DOHH2 (cell line): ENCODE measurements at regions not wholly inside any gene's neighbourhood (a gene's known extent, or its start where the extent isn't known, plus 50 kb on each side); places are given as distances from the start of the nearest gene placed in this dataset.

Experiments used
- H3F3A ChIP-seq: fragments of 200-600 bp; sonication (generic), shearing (Covaris generic); 2 replicates; pipeline ENCODE4 v1.6.0; 2016; ENCODE audit warnings: antibody characterized with exemption, mild to moderate bottlenecking; ENCODE audit not compliant: control insufficient read depth, insufficient read depth
- H3K27ac ChIP-seq: fragments of 200-600 bp; sonication (generic); 2 replicates; pipeline ENCODE4 v1.5.1; 2014; ENCODE audit warnings: low read depth, mild to moderate bottlenecking, low read length, moderate library complexity
- H3K27me3 ChIP-seq: fragments of 200-600 bp; sonication (generic); 2 replicates; pipeline ENCODE4 v1.6.1; 2014; ENCODE audit warnings: mild to moderate bottlenecking, low read length, mixed read lengths; ENCODE audit not compliant: control insufficient read depth
- H3K36me3 ChIP-seq: fragments of 200-600 bp; sonication (generic); 2 replicates; pipeline ENCODE4 v1.6.1; 2014; ENCODE audit warnings: mild to moderate bottlenecking, low read length, moderate library complexity, mixed read lengths; ENCODE audit not compliant: control insufficient read depth
- H3K4me1 ChIP-seq: fragments of 200-600 bp; sonication (generic); 2 replicates; pipeline ENCODE4 v1.6.1; 2014; ENCODE audit warnings: mild to moderate bottlenecking, low read length, mixed read lengths; ENCODE audit not compliant: control insufficient read depth
- H3K4me2 ChIP-seq: fragments of 200-600 bp; sonication (generic); 2 replicates; pipeline ENCODE4 v1.6.0; 2014; ENCODE audit warnings: mild to moderate bottlenecking, low read length, moderate library complexity
- H3K4me3 ChIP-seq: fragments of 200-600 bp; sonication (generic); 2 replicates; pipeline ENCODE4 v1.5.1; 2014; ENCODE audit warnings: mild to moderate bottlenecking, low read length, mixed read lengths
- H3K79me2 ChIP-seq: fragments of 200-600 bp; sonication (generic); 2 replicates; pipeline ENCODE4 v1.6.1; 2014; ENCODE audit warnings: mild to moderate bottlenecking, low read length, mixed read lengths; ENCODE audit not compliant: control insufficient read depth
- H3K9me2 ChIP-seq: fragments of 200-600 bp; sonication (generic); replicated peaks from 2 replicates; pipeline ENCODE4 v1.6.1; 2014; ENCODE audit warnings: mild to moderate bottlenecking, low read length, mixed read lengths; ENCODE audit not compliant: control insufficient read depth
- H3K9me3 ChIP-seq: fragments of 200-600 bp; sonication (generic); 2 replicates; pipeline ENCODE4 v1.6.1; 2014; ENCODE audit warnings: antibody characterized with exemption, low read length, mixed read lengths; ENCODE audit not compliant: control insufficient read depth, insufficient read depth
- H4K20me1 ChIP-seq: fragments of 200-600 bp; sonication (generic); 2 replicates; pipeline ENCODE4 v1.6.0; 2014; ENCODE audit warnings: low read depth, mild to moderate bottlenecking, antibody characterized with exemption, low read length, moderate library complexity; ENCODE audit not compliant: control insufficient read depth, insufficient read depth
- EZH2phosphoT487 ChIP-seq: fragments of 200-600 bp; sonication (generic); IDR thresholded peaks from 2 replicates; pipeline ENCODE4 v1.6.1; 2017; ENCODE audit warnings: borderline replicate concordance, mild to moderate bottlenecking, antibody characterized with exemption, low read length, moderate library complexity, mixed read lengths
- TF ChIP-seq, protein P1 (sequence below): fragments of 200-600 bp; sonication (generic); IDR thresholded peaks from one replicate; pipeline ENCODE4 v1.5.1; 2014; ENCODE audit warnings: antibody characterized with exemption, mild to moderate bottlenecking, low read depth, low read length; ENCODE audit not compliant: poor library complexity, severe bottlenecking

DNA sequence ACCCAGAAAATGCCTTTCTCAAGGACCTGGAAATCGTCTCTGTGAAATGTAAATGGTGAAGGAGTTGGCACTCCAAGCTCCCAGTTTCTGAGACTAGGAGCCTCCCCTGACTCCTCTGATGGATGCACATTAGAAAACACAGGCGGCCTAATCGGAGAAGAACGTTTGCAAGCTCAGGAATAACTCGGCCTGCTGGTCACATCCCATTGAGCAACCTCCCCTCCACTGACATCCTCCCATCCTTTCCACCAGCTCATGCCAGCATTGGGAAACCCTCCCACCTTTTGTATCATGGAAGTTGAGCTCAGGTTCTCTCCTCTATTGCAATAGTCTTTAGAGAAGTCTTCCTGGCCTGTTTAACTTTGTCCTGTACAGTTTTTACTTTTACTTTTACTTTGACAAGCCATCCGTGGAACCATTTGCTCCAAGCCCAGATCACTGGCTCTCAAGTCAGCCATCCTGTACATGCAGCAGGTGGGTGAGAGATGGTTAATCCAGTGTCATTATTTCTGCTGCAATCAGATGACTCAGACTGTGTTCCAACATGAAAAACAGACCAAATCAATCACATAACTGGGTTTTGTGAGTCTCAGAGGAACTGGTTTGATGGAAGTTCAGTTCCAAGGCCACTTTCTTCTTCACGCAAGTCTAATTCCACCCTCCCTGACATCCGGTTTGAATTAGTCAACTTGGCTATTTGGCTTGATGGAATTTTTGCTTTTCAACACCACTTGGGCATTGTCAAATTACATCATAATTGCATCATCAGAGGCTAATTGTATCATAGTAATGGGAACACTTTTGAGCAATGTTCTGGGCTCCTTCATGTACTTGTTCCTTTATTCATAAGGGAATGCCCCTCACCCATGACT lies 619.4 kb upstream of the CDH4 start:
- Histone ChIP-seq H3F3A (no peaks in the 10 kb centered on the region), H3K4me3 (no peak overlapping the region), H3K9me3 (no peaks in the 10 kb centered on the region; the same call in 1 of the 2 replicates), H3K4me1 (no peaks in the 10 kb centered on the region), H3K79me2 (no peaks in the 10 kb centered on the region), H3K4me2 (no peak overlapping the region), H4K20me1 (no peaks in the 10 kb centered on the region), H3K27me3 (no peaks in the 10 kb centered on the region), H3K9me2 (no peaks in the 10 kb centered on the region), H3K36me3 (no peaks in the 10 kb centered on the region), H3K27ac (no peak overlapping the region)
- TF ChIP-seq, protein P1, sequence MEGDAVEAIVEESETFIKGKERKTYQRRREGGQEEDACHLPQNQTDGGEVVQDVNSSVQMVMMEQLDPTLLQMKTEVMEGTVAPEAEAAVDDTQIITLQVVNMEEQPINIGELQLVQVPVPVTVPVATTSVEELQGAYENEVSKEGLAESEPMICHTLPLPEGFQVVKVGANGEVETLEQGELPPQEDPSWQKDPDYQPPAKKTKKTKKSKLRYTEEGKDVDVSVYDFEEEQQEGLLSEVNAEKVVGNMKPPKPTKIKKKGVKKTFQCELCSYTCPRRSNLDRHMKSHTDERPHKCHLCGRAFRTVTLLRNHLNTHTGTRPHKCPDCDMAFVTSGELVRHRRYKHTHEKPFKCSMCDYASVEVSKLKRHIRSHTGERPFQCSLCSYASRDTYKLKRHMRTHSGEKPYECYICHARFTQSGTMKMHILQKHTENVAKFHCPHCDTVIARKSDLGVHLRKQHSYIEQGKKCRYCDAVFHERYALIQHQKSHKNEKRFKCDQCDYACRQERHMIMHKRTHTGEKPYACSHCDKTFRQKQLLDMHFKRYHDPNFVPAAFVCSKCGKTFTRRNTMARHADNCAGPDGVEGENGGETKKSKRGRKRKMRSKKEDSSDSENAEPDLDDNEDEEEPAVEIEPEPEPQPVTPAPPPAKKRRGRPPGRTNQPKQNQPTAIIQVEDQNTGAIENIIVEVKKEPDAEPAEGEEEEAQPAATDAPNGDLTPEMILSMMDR = no peak
- TF ChIP-seq EZH2phosphoT487 = no peak

DNA sequence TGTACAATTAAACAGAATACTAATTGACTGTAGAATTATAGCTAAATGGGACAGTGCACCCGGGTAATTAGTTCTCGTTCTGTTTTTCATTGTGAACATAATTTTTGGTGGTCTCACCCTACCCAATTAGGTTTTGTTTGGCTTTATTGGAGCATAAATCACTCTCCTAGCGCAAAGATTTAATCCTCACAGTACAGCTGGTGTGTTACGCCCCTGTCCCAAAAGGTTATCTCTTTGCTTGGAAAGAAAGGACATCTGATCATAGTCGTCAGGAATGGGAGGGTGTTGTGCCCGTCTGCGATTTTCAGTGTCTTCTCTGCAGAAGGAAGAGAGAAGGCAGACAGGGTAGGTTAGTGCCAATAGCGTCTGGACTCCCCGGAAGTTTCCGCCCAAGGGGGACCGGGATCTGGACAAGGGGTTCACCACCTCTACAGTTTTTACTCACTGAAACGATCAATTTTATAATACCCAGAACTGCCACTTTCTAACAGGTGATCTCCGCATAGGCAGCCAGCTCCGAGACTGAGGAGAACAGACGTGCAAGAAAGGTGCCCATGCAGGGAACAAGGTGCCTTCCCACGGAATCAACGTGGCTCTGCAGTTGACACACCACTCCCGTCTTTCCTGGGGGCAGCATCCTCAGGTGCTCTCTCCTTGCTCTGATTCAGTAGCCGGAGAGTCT lies 617.4 kb upstream of the CDH4 start:
- Histone ChIP-seq H3K4me3 (no peak overlapping the region), H4K20me1 (no peaks in the 10 kb centered on the region), H3K36me3 (no peaks in the 10 kb centered on the region), H3K9me3 (no peaks in the 10 kb centered on the region; the same call in 1 of the 2 replicates), H3K9me2 (no peaks in the 10 kb centered on the region), H3K27me3 (no peaks in the 10 kb centered on the region), H3K79me2 (no peaks in the 10 kb centered on the region), H3F3A (no peaks in the 10 kb centered on the region), H3K27ac (no peak overlapping the region), H3K4me1 (no peaks in the 10 kb centered on the region), H3K4me2 (no peak overlapping the region)
- TF ChIP-seq, protein P1 = no peak
- TF ChIP-seq EZH2phosphoT487 = no peak

DNA sequence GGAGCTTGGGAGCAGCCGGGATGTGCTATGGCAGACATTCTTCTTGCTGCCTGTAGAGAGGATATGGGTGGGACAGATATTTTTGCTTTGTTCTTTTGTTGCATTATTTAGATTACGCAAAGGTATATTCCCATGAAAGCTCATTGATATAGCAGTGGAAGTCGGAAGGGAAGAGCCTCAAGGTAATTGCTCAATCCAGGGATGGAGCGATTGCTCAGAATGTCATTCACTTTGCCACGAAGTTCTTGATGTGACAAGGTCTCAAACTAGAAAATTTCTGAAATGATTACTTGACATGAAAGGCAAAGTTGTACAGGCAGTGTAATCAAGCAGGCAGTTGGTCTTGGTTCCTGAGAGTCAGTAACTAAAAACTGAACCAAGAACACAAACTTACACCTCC lies 615.6 kb upstream of the CDH4 start:
- no peaks in the 10 kb centered on the region for H3F3A ChIP-seq
- no peaks in the 10 kb centered on the region for H3K27me3 ChIP-seq
- no peaks in the 10 kb centered on the region for H3K36me3 ChIP-seq
- no peaks in the 10 kb centered on the region for H3K4me1 ChIP-seq
- no peak for TF ChIP-seq EZH2phosphoT487
- TF ChIP-seq, protein P1 = no peak
- H3K79me2 ChIP-seq = no peaks in the 10 kb centered on the region
- H3K27ac ChIP-seq = no peak overlapping the region
- H3K4me3 ChIP-seq = no peak overlapping the region
- H3K9me3 ChIP-seq = no peaks in the 10 kb centered on the region; the same call in 1 of the 2 replicates
- H3K4me2 ChIP-seq = no peak overlapping the region
- no peaks in the 10 kb centered on the region for H4K20me1 ChIP-seq
- no peaks in the 10 kb centered on the region for H3K9me2 ChIP-seq
